ENCODE measurements at regions not wholly inside any gene's neighbourhood (a gene's known extent, or its start where the extent isn't known, plus 50 kb on each side); places are given as distances from the start of the nearest gene placed in this dataset.

DNA sequence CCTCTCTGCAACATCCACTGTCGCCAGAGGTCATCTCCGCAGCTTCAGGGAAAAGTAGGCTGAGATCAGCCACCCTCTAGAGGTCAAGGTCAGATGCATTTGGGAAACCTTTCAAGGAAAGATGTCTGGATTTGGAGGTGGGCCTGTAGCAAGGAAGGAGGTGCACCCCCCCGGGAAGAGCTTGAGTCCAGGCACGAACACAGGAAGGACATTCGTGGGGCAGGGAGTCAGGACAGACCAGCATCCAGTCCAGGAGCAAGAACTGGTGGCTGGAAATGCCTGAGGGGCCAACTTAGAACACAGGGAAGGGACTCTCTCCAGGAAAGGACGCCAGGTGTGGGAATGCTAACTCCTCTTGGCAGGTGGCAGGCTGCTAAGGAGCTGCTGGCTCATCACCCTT lies 614.1 kb upstream of the MGMT start:
- in situ Hi-C loops (cut with MboI; ENCODE audit: low sequenced_read_pairs, unreplicated experiment), result no loop called here
- no peak for TF ChIP-seq CTCF (IDR thresholded peaks at IDR 0.05; ENCODE audit: borderline replicate concordance, control extremely low read depth, extremely low read depth, insufficient read depth, missing control alignments)

GRCh38 chr10:128853537-128853936 lies 613.5 kb upstream of the MGMT start:
- in situ Hi-C loops (cut with MboI; ENCODE audit: low sequenced_read_pairs, unreplicated experiment), result no loop called here
- TF ChIP-seq CTCF (IDR thresholded peaks at IDR 0.05; ENCODE audit: borderline replicate concordance, control extremely low read depth, extremely low read depth, insufficient read depth, missing control alignments), result no peak
- DNase-seq (ENCODE audit: low spot score), result no peak

More for the DNA sequence above, 614.1 kb upstream of the MGMT start:
- no peak for DNase-seq (ENCODE audit: low spot score)

- TF ChIP-seq CTCF (IDR thresholded peaks at IDR 0.05; ENCODE audit: borderline replicate concordance, control extremely low read depth, extremely low read depth, insufficient read depth, missing control alignments), result no peak
- DNase-seq (ENCODE audit: low spot score), result no peak
- in situ Hi-C loops (cut with MboI; ENCODE audit: low sequenced_read_pairs, unreplicated experiment), result no loop called here
Observed at GRCh38 chr10:128854204-128854603, 612.8 kb upstream of the MGMT start.

DNA sequence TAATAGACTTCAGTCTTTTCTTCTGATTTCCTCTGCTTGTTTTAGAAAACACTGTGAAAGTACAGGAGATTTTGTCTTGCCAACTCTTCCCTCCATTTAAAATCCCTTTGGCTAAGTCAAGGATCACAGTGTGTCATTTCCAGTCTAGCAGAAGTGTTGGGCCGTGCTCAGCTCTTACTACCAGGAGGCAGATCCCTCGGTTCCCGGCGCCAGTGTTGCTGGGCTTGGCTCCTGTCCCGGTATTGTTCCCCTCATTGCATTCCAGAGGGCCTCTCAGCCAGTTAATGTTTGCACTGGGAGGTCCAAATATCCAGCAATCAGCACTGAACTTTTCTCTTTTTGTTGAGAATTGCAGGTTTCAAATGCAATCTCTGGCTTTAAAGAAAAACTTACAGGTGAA lies 612.1 kb upstream of the MGMT start:
- TF ChIP-seq CTCF (IDR thresholded peaks at IDR 0.05; ENCODE audit: borderline replicate concordance, control extremely low read depth, extremely low read depth, insufficient read depth, missing control alignments), result no peak
- no peak for DNase-seq (ENCODE audit: low spot score)
- in situ Hi-C loops (cut with MboI; ENCODE audit: low sequenced_read_pairs, unreplicated experiment), result no loop called here

DNA sequence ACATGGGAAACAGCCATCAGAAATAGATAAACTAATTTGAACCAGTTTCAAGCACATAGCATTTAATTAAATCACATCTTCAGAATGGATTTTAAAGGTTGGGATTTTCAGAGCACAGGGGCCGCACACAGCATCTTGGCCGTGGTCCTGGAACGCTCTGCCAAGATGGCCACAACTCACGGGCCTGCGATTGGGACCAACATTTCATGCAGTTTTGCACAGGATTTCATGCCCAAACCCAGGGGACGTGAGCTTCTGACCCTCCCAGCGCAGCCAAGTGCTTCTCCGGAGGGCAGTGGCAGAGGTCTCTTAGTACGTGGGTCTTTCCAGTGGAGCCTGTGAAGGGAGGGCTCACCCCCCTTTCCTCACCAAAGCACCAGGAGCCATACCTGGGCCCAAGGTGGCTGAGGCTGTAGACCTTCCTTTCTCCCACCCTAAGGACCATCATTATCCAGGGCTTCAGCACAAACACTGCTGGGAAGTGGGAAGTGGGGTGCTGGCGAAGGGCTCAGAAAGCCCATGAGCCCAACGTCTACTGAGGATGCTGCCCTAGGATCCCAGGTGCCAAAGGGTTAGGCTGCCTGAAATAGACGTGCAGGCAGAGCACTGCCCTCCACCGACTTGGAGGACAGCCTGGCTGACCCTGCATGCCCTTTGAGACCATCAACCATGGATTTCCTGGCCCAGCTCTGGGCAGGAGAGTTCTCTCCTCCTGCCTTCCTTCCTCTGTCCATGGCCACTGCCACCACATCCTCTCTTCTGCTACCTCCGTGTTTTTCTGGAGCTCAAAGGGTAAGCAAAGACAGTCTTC lies 611.2 kb upstream of the MGMT start:
- DNase-seq (ENCODE audit: low spot score), result no peak
- no peak for TF ChIP-seq CTCF (IDR thresholded peaks at IDR 0.05; ENCODE audit: borderline replicate concordance, control extremely low read depth, extremely low read depth, insufficient read depth, missing control alignments)
- in situ Hi-C loops (cut with MboI; ENCODE audit: low sequenced_read_pairs, unreplicated experiment), result no loop called here

GRCh38 chr10:128859738-128860386 lies 607.2 kb upstream of the MGMT start:
- no peak for TF ChIP-seq CTCF (IDR thresholded peaks at IDR 0.05; ENCODE audit: borderline replicate concordance, control extremely low read depth, extremely low read depth, insufficient read depth, missing control alignments)
- in situ Hi-C loops (cut with MboI; ENCODE audit: low sequenced_read_pairs, unreplicated experiment), result no loop called here
- DNase-seq (ENCODE audit: low spot score), result peak; percentile 49
